ENCODE measurements at regions not wholly inside any gene's neighbourhood (a gene's known extent, or its start where the extent isn't known, plus 50 kb on each side); places are given as distances from the start of the nearest gene placed in this dataset.
"Not testable (repeated sequence)": the region's sequence is repeated elsewhere in the genome, so short reads cannot be mapped to it uniquely, and the experiment has no call there.

DNA sequence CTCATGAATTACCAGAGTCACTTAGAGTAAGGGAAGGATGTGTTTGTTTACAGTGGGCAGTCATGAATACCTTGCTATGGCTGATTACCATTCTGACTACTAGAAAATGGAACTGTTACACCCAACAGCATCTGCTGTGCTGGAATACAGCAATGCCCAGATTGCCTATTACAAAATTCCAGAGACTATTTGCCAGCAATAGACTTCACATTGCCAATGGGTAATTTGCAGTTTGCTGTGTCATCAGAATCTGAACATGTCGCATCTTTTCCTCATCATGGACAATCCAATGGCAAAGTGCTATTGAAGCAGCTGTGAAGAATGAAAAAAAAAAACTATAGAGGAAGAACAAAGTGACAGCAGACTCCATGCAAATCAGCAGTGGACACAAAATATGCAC lies 356.6 kb downstream of the CXXC4 start:
- no peak for DNase-seq (ENCODE audit: low read depth in 2 of 2)

DNA sequence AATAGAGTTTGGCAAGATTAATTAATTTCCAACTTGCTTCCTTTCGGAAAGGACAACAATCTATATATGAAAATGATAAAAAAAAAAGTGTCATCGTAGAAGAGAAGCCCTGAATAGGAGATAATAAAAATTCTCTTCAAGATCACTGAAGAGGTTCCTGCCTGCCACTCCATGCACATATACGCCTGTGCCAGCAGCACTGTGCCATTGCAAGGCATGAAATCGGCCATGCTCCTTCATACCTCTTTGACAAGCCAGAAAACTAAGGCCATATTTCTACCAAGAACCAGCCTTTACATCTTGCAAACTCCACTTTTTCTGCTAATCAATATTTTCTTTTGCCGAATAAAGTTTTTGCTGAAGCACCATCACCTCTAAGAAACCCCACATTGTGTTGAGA lies 365.5 kb downstream of the CXXC4 start:
- no peak for DNase-seq (ENCODE audit: low read depth in 2 of 2)

DNA sequence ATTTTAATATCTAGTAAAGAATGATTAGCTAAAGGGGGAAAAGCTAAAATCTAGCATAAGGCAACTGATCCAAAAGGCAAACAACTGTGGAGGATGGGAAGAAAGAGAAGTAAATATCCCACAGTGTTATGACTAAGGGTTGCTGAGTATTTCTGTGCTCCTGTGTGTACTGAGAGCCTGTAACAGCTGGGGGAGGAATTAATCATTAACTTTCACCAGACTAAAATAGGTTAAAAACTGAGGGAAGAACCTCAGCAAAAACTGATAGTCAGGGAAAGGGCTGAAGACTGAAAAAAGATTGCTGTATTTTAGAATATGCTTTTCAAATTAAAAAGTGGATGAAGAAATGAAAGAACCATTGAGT lies 365.9 kb downstream of the CXXC4 start:
- no peak for DNase-seq (ENCODE audit: low read depth in 2 of 2)

GRCh38 chr4:104128031-104128849 lies 366.5 kb downstream of the CXXC4 start:
- no peak for DNase-seq (ENCODE audit: low read depth in 2 of 2)

DNA sequence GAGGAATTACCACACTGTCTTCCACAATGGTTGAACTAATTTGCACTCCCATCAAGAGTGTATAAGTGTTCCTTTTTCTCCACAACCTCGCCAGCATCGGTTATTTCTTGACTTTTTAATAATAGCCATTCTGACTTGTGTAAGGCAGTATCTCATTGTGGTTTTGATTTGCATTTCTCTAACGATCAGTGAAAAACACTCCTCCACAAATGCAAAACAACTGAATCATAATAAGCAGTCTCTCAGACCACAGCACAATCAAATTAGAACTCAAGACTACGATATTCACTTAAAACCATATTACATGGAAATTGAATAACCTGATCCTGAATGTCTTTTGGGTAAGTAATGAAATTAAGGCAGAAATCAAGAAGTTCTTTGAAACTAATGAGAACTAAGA lies 371.7 kb downstream of the CXXC4 start:
- no peak for DNase-seq (ENCODE audit: low read depth in 2 of 2)

- no peak for DNase-seq (ENCODE audit: low read depth in 2 of 2)
Measured at GRCh38 chr4:104117776-104118175, 376.9 kb downstream of the CXXC4 start.

DNA sequence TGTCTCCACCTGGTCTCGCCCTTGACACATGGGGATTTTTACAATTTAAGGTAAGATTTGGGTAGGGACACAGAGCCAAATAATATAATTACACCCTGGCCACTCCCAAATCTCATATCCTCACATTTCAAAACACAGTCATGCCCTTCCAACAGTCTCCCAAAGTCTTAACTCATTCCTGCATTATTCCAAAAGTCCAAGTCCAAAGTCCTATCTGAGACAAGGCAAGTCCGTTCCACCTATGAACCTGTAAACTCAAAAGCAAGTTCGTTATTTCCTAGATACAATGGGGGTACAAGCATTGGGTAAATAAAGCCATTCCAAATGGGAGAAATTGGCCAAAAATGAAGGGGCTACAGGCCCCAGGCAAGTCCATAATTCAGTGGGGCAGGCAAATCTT lies 380.8 kb downstream of the CXXC4 start:
- DNase-seq (ENCODE audit: low read depth in 2 of 2) = no peak

GRCh38 chr4:104099141-104099540 lies 379.4 kb upstream of the TACR3 start:
- DNase-seq (ENCODE audit: low read depth in 2 of 2) = no peak

DNA sequence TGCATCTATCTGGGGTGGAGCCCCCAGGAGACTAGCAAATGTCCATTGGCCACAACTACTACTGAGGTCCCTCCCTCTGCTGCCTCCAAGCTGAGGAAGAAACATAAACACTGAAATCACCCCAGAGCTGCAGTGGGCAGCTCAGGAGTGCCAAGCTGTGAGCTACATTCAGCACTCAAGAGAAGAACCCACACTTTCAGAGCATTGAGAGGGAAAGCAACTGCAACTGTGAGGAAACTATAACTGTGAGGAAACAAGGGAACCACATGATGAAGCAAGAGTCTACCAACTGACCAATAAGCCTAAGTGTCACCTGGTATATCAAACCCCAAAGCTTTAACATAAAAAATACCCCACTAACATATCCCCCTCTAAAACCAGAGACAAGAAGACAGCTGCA lies 373.5 kb upstream of the TACR3 start:
- DNase-seq (ENCODE audit: low read depth in 2 of 2) = no peak

DNA sequence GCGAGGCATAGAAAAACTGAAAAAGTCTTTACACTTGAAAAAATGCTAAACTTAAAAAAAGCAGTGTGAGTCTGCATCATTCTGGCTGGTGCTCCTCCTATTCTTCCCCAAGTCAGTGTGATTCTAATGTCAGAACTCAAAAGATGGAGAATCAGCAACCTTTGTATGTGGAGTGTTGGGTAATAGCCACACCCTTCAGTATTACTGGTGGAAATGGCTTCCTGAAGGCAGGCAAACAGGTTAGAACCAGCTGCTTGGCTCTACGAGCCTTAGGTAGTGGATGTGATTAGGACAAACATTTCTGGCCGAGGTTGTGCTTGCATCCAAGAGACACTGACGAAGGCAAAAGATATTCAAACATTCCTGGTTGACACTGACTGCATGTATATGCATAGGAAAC lies 353.4 kb upstream of the TACR3 start:
- no peak for DNase-seq (ENCODE audit: low read depth in 2 of 2)

DNA sequence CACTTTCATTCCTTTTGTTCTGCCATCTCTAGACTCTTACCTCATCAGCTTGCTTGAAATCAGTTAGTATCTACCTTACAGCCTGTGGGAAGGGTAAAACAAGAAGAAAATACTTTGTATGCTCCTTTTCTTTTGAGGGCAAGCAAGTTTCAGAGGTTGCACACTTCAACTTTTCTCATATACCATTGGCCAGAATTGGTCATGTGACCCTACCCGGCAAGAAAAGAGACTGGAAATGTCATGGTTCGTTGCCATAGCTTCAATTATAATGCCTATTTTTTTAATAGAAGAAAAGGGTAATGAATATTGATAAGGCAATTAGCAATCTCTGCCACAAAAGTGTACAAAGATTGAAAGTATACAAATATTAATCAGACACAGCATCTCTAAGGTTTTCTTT lies 346.7 kb upstream of the TACR3 start:
- DNase-seq (ENCODE audit: low read depth in 2 of 2) = no peak

- DNase-seq (ENCODE audit: low read depth in 2 of 2) = no peak
Measured at GRCh38 chr4:104064646-104065577, 345.1 kb upstream of the TACR3 start.

- DNase-seq (ENCODE audit: low read depth in 2 of 2) = no peak
Measured at GRCh38 chr4:104063341-104063740, 343.6 kb upstream of the TACR3 start.

GRCh38 chr4:104044369-104044768 lies 324.6 kb upstream of the TACR3 start:
- DNase-seq (ENCODE audit: low read depth in 2 of 2) = no peak

GRCh38 chr4:104032896-104033295 lies 313.1 kb upstream of the TACR3 start:
- no peak for DNase-seq (ENCODE audit: low read depth in 2 of 2)

GRCh38 chr4:104025251-104025650 lies 305.5 kb upstream of the TACR3 start:
- no peak for DNase-seq (ENCODE audit: low read depth in 2 of 2)

- DNase-seq (ENCODE audit: low read depth in 2 of 2) = no peak
Measured at GRCh38 chr4:104022831-104023230, 303.0 kb upstream of the TACR3 start.

DNA sequence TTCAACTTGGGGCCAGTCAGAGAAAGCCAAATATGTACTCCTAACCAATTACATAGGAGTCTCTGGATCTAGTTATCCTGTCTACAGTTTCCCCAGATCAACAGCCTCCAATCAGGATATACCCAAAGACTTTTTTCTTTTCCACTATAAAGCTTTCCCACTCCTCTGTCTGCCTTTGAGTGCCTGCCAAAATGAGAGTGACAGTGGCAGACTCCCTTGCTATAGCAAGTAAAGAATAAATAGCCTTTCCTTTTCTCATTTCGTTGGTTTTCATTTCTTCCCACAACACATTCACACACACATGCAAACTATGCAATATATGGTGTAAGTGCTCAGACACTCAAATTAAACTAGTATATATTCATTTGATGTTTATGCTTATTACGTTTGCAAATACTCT lies 302.4 kb upstream of the TACR3 start:
- DNase-seq (ENCODE audit: low read depth in 2 of 2) = no peak

- no peak for DNase-seq (ENCODE audit: low read depth in 2 of 2)
Measured at GRCh38 chr4:104020641-104021040, 300.9 kb upstream of the TACR3 start.

- DNase-seq (ENCODE audit: low read depth in 2 of 2) = no peak
Measured at GRCh38 chr4:104017213-104017612, 297.4 kb upstream of the TACR3 start.

DNA sequence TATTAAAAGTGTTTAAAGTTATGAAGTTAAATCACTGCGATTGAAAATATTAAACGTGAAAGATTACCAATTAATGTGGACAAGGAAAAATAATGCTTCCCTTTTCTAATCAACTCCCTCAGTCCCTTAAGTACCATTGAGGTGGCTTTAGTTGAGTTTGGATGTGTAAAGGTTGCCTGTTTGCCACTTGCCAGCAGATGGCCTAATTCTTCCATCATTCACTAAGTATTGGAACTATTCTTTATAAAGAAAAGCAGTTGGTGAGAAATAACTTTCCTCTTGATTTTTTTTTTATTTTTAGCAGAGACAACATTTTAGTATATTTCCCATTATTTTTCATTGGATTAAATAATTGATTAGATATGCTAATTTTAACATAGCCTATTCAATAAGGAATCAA lies 295.9 kb upstream of the TACR3 start:
- DNase-seq (ENCODE audit: low read depth in 2 of 2) = no peak

GRCh38 chr4:104010722-104011121 lies 290.9 kb upstream of the TACR3 start:
- no peak for DNase-seq (ENCODE audit: low read depth in 2 of 2)

- not testable (repeated sequence) for DNase-seq (ENCODE audit: low read depth in 2 of 2)
Measured at GRCh38 chr4:104002318-104002717, 282.5 kb upstream of the TACR3 start.
